Endothelial cell of umbilical vein (primary cell): ENCODE measurements at regions not wholly inside any gene's neighbourhood (a gene's known extent, or its start where the extent isn't known, plus 50 kb on each side); places are given as distances from the start of the nearest gene placed in this dataset.

Experiments
- BruUV-seq: library from RNA; stranded (reverse); fragments of 400-500 nt; replicated peaks from 2 replicates; lab custom pipeline; 2021; lab: Mats Ljungman, UMichigan
- CTCF ChIA-PET: fragments of 300-600, 350-600 bp; sonication (Branson Sonifier 250); formaldehyde crosslinking; loops from one replicate; lab custom pipeline; 2021; ENCODE audit warnings: antibody characterized with exemption, inconsistent platforms; lab: Charles Lee
- POLR2A ChIA-PET: fragments of 300-600, 350-600 bp; sonication (Branson Sonifier 250); formaldehyde crosslinking; loops from one replicate; lab custom pipeline; 2021; ENCODE audit warnings: antibody characterized with exemption, inconsistent platforms; lab: Charles Lee
- DNase-seq: peaks from one replicate; pipeline ENCODE4 v3.0.0-alpha.2; 2011; ENCODE audit warnings: low read depth, low spot score
- FAIRE-seq: peaks from 2 replicates; lab custom pipeline; 2011; peaks lifted over from hg19 to GRCh38; lab: Jason Lieb, UNC
- H2AFZ ChIP-seq: 2 replicates; pipeline ENCODE4 v1.6.0; 2012; ENCODE audit warnings: low read depth, low read length, control low read depth, inconsistent platforms
- H3K27ac ChIP-seq: 2 replicates; pipeline ENCODE4 v1.5.1; 2011; ENCODE audit warnings: low read depth, mild to moderate bottlenecking, control low read depth, low read length, moderate library complexity; ENCODE audit not compliant: insufficient read depth
- H3K27me3 ChIP-seq, 2 experiments: 2 replicates each; pipeline versions ENCODE4 v1.6.0 to v1.6.1; 2011; ENCODE audit warnings: low read length in 2 of 2, mixed read lengths in 1 of 2; ENCODE audit not compliant: control insufficient read depth in 2 of 2, insufficient read depth in 2 of 2
- H3K36me3 ChIP-seq, 2 experiments: 2 replicates in 1 of 2; 3 replicates in 1 of 2; pipeline ENCODE4 v1.5.1; 2011; ENCODE audit warnings: low read length in 2 of 2, mild to moderate bottlenecking in 1 of 2, moderate library complexity in 1 of 2; ENCODE audit not compliant: control insufficient read depth in 2 of 2, insufficient read depth in 2 of 2; ENCODE audit errors: extremely low read depth in 1 of 2
- H3K4me1 ChIP-seq: 3 replicates; pipeline ENCODE4 v1.5.1; 2011; ENCODE audit warnings: mild to moderate bottlenecking, low read length; ENCODE audit not compliant: control insufficient read depth, insufficient read depth; ENCODE audit errors: extremely low read depth
- H3K4me2 ChIP-seq: 2 replicates; pipeline ENCODE4 v1.6.1; 2011; ENCODE audit warnings: low read length, control low read depth, mixed read lengths; ENCODE audit not compliant: insufficient read depth
- H3K4me3 ChIP-seq, 3 experiments: fragments of 200-600 bp in 1 of 3; sonication (generic), shearing (Covaris generic) in 1 of 3; replicated peaks in 1 of 3; 2 replicates each; pipeline ENCODE4 v1.5.1; 2011 to 2016; ENCODE audit warnings: control low read depth in 3 of 3, low read length in 3 of 3, mild to moderate bottlenecking in 2 of 3, inconsistent platforms in 1 of 3, low read depth in 1 of 3, moderate library complexity in 1 of 3; ENCODE audit not compliant: insufficient read depth in 1 of 3
- H3K79me2 ChIP-seq: 2 replicates; pipeline ENCODE4 v1.6.0; 2012; ENCODE audit warnings: low read length, inconsistent platforms; ENCODE audit not compliant: control insufficient read depth, insufficient read depth
- H3K9ac ChIP-seq: replicated peaks from 2 replicates; pipeline ENCODE3; 2011; ENCODE audit warnings: low read length, control low read depth; ENCODE audit not compliant: insufficient read depth; ENCODE audit errors: extremely low read depth
- H3K9me1 ChIP-seq: replicated peaks from 3 replicates; pipeline ENCODE4 v1.6.0; 2011; ENCODE audit warnings: mild to moderate bottlenecking, low read length; ENCODE audit not compliant: control insufficient read depth, insufficient read depth; ENCODE audit errors: extremely low read depth
- H3K9me3 ChIP-seq: replicated peaks from 2 replicates; pipeline ENCODE4 v1.5.1; 2012; ENCODE audit warnings: low read length, inconsistent platforms; ENCODE audit not compliant: control insufficient read depth, insufficient read depth
- H4K20me1 ChIP-seq: replicated peaks from 2 replicates; pipeline ENCODE3; 2011; ENCODE audit warnings: mild to moderate bottlenecking, low read length; ENCODE audit not compliant: control insufficient read depth, insufficient read depth; ENCODE audit errors: extremely low read depth
- CTCF ChIP-seq, 2 donors: IDR thresholded peaks; 1 replicate in 1 of 2; 2 replicates in 1 of 2; pipeline ENCODE4 v1.5.1; 2011; ENCODE audit warnings: low read length in 2 of 2, mild to moderate bottlenecking in 2 of 2, moderate library complexity in 2 of 2, control low read depth in 1 of 2, inconsistent platforms in 1 of 2, low read depth in 1 of 2; ENCODE audit not compliant: insufficient read depth in 1 of 2; ENCODE audit errors: extremely low read depth in 1 of 2
- GATA2 ChIP-seq: IDR thresholded peaks from 2 replicates; pipeline ENCODE4 v1.7.0; 2011; ENCODE audit warnings: low read depth, mild to moderate bottlenecking, moderate library complexity, mixed read lengths, low read length; ENCODE audit not compliant: insufficient read length, insufficient read depth
- JUN ChIP-seq: IDR thresholded peaks from 2 replicates; pipeline ENCODE4 v1.6.1; 2011; ENCODE audit warnings: borderline replicate concordance, low read depth; ENCODE audit not compliant: insufficient read length, insufficient read depth
- MAX ChIP-seq: IDR thresholded peaks from 2 replicates; pipeline ENCODE4 v1.6.1; 2011; ENCODE audit not compliant: insufficient read depth, insufficient read length
- dilution Hi-C: fragments of 300-500 bp; cut with MboI; formaldehyde crosslinking; loops from one replicate; pipeline ENCODE4 v1.15.0; 2019; ENCODE audit warnings: low sequenced_read_pairs; ENCODE audit not compliant: extremely low pct_ligation_motif_present
- intact Hi-C: fragments of 100-400 bp; cut with micrococcal nuclease; formaldehyde crosslinking; loops from one replicate; pipeline ENCODE4 v1.10.0; 2022

GRCh38 chr3:144754076-144754783 lies 782.6 kb downstream of the DIPK2A start:
- H3K27me3 ChIP-seq, result no peaks in the 10 kb centered on the region
- no peak overlapping the region for H3K4me2 ChIP-seq
- intact Hi-C loops, result no loop called here
- no peaks in the 10 kb centered on the region for H3K36me3 ChIP-seq
- ChIA-PET CTCF (no interaction called here), POLR2A (no interaction called here)
- dilution Hi-C loops, result no loop called here
- H3K9ac ChIP-seq, result no peak overlapping the region
- no peaks in the 10 kb centered on the region for H3K79me2 ChIP-seq
- no peaks in the 10 kb centered on the region for H3K9me1 ChIP-seq
- H2AFZ ChIP-seq, result no peak overlapping the region
- no TSS peak for BruUV-seq
- no peaks in the 10 kb centered on the region for H3K9me3 ChIP-seq
- FAIRE-seq, result no peak
- TF ChIP-seq CTCF (IDR thresholded peaks at IDR 0.05; ENCODE audit: extremely low read depth in 1 of 2, insufficient read depth in 1 of 2, low read depth in 1 of 2, low read length in 2 of 2) (no peak), JUN (no peak), MAX (no peak), GATA2 (no peak)
- H3K27ac ChIP-seq, result no peak overlapping the region
- no peaks in the 10 kb centered on the region for H4K20me1 ChIP-seq
- no peak overlapping the region for H3K4me3 ChIP-seq
- H3K4me1 ChIP-seq, result no peaks in the 10 kb centered on the region
- no peak for DNase-seq
